Gastrocnemius medialis (tissue), 4 donors: ENCODE measurements at regions not wholly inside any gene's neighbourhood (a gene's known extent, or its start where the extent isn't known, plus 50 kb on each side); places are given as distances from the start of the nearest gene placed in this dataset.

Experiments used
- CTCF ChIP-seq, 5 experiments: fragments of 450-650 bp in 3 of 5; fragments of 200-600 bp in 2 of 5; sonication (generic) in 2 of 5; IDR thresholded peaks in 4 of 5; conservative IDR thresholded peaks in 1 of 5; 1 replicate in 4 of 5; 2 replicates in 1 of 5; pipeline ENCODE4 v1.5.1; 2016 to 2019; ENCODE audit warnings: antibody characterized with exemption in 5 of 5, mild to moderate bottlenecking in 3 of 5, moderate library complexity in 3 of 5
- POLR2A ChIP-seq, 2 donors: fragments of 450-650 bp; IDR thresholded peaks; one replicate each; pipeline ENCODE4 v1.6.1; 2017; ENCODE audit warnings: antibody characterized with exemption in 2 of 2, mild to moderate bottlenecking in 2 of 2, moderate library complexity in 2 of 2

GRCh38 chr9:32728181-32728580, 55.2 kb upstream of the TMEM215 start:
- no peak for TF ChIP-seq POLR2A (IDR thresholded peaks at IDR 0.05)
- no peak for TF ChIP-seq CTCF (IDR thresholded peaks at IDR 0.05 in 4 of 5, conservative IDR thresholded peaks at IDR 0.05 in 1 of 5)
